ENCODE measurements at regions not wholly inside any gene's neighbourhood (a gene's known extent, or its start where the extent isn't known, plus 50 kb on each side); places are given as distances from the start of the nearest gene placed in this dataset.

- intact Hi-C loops (cut with DNase I): no loop called here
- no peak for TF ChIP-seq CTCF (IDR thresholded peaks at IDR 0.05)
- H3K36me3 ChIP-seq: no peaks in the 10 kb centered on the region
- ATAC-seq (no peak), DNase-seq (no peak)
- H3K27me3 ChIP-seq: peaks cover 0 to 3% of the 10 kb centered on the region in 2 donors
- H3K9me3 ChIP-seq: no peaks in the 10 kb centered on the region
- no peaks in the 10 kb centered on the region for H3K4me1 ChIP-seq
- no peak overlapping the region for H3K4me3 ChIP-seq
- no peak overlapping the region for H3K27ac ChIP-seq
These were observed 210.0 kb upstream of the FOXD3 start for GRCh38 chr1:63112155-63112900.

GRCh38 chr1:63115527-63115926, 206.8 kb upstream of the FOXD3 start:
- Histone ChIP-seq H3K4me1 (no peaks in the 10 kb centered on the region), H3K4me3 (no peak overlapping the region), H3K36me3 (no peaks in the 10 kb centered on the region), H3K9me3 (no peaks in the 10 kb centered on the region), H3K27ac (no peak overlapping the region), H3K27me3 (no peaks in the 10 kb centered on the region)
- ATAC-seq (no peak), DNase-seq (no peak)
- intact Hi-C loops (cut with DNase I): no loop called here
- TF ChIP-seq CTCF (IDR thresholded peaks at IDR 0.05): no peak

- Histone ChIP-seq H3K27me3 (no peaks in the 10 kb centered on the region), H3K36me3 (no peaks in the 10 kb centered on the region), H3K9me3 (no peaks in the 10 kb centered on the region), H3K4me3 (no peak overlapping the region), H3K4me1 (no peaks in the 10 kb centered on the region), H3K27ac (no peak overlapping the region)
- ATAC-seq: no peak
- intact Hi-C loops (cut with DNase I): no loop called here
- TF ChIP-seq CTCF (IDR thresholded peaks at IDR 0.05): no peak
- no peak for DNase-seq
These were observed 206.4 kb upstream of the FOXD3 start for GRCh38 chr1:63116016-63116415.

- no peak for TF ChIP-seq CTCF (IDR thresholded peaks at IDR 0.05)
- Histone ChIP-seq H3K4me1 (no peaks in the 10 kb centered on the region), H3K36me3 (no peaks in the 10 kb centered on the region), H3K4me3 (no peak overlapping the region), H3K27ac (no peak overlapping the region), H3K27me3 (no peaks in the 10 kb centered on the region), H3K9me3 (no peaks in the 10 kb centered on the region)
- ATAC-seq (no peak), DNase-seq (no peak)
- intact Hi-C loops (cut with DNase I): no loop called here
These were observed 202.7 kb upstream of the FOXD3 start for GRCh38 chr1:63119575-63120155.

GRCh38 chr1:63122079-63122478, 200.3 kb upstream of the FOXD3 start:
- no peaks in the 10 kb centered on the region for H3K36me3 ChIP-seq
- no peaks in the 10 kb centered on the region for H3K9me3 ChIP-seq
- no peak overlapping the region for H3K4me3 ChIP-seq
- H3K27ac ChIP-seq: no peak overlapping the region
- H3K4me1 ChIP-seq: no peaks in the 10 kb centered on the region
- TF ChIP-seq CTCF (IDR thresholded peaks at IDR 0.05): no peak
- intact Hi-C loops (cut with DNase I): no loop called here
- H3K27me3 ChIP-seq: no peaks in the 10 kb centered on the region
- no peak for ATAC-seq
- DNase-seq: no peak

All from left lung (tissue), 4 donors.